Right atrium auricular region (tissue), 2 donors: ENCODE measurements at regions not wholly inside any gene's neighbourhood (a gene's known extent, or its start where the extent isn't known, plus 50 kb on each side); places are given as distances from the start of the nearest gene placed in this dataset.

ENCODE experiments used
- DNase-seq: peaks from one replicate; pipeline ENCODE4 v3.0.0-alpha.2; 2019; ENCODE audit warnings: low spot score
- H3K27ac ChIP-seq, 2 donors: fragments of 200-600 bp; sonication (generic); 1 replicate in 1 of 2; 2 replicates in 1 of 2; pipeline ENCODE4 v1.5.1; 2016 to 2019
- H3K27me3 ChIP-seq, 2 donors: fragments of 200-600 bp; sonication (generic); one replicate each; pipeline versions ENCODE4 v1.5.1 to v1.6.0; 2017 to 2019
- H3K36me3 ChIP-seq: fragments of 200-600 bp; sonication (generic); one replicate; pipeline ENCODE4 v1.5.1; 2016
- H3K4me1 ChIP-seq, 2 donors: fragments of 200-600 bp; sonication (generic); one replicate each; pipeline versions ENCODE4 v1.5.1 to v1.6.0; 2017 to 2019
- H3K4me3 ChIP-seq, 2 donors: fragments of 200-600 bp; sonication (generic); 1 replicate in 1 of 2; 2 replicates in 1 of 2; pipeline ENCODE4 v1.5.1; 2017 to 2019; ENCODE audit warnings: mild to moderate bottlenecking in 1 of 2, moderate library complexity in 1 of 2
- H3K9me3 ChIP-seq, 2 donors: fragments of 200-600 bp; sonication (generic); one replicate each; pipeline ENCODE4 v1.5.1; 2019
- CTCF ChIP-seq, 2 donors: fragments of 200-600 bp; sonication (generic); IDR thresholded peaks; one replicate each; pipeline ENCODE4 v1.5.1; 2019; ENCODE audit warnings: antibody characterized with exemption in 2 of 2

- TF ChIP-seq CTCF (IDR thresholded peaks at IDR 0.05) = no peak
- DNase-seq = no peak
Measured at GRCh38 chr4:11216520-11216919, 212.2 kb downstream of the HS3ST1 start.

GRCh38 chr4:11214281-11214680, 214.4 kb downstream of the HS3ST1 start:
- no peaks in the 10 kb centered on the region for H3K4me1 ChIP-seq
- DNase-seq = no peak
- TF ChIP-seq CTCF (IDR thresholded peaks at IDR 0.05) = no peak
- no peaks in the 10 kb centered on the region for H3K9me3 ChIP-seq
- H3K36me3 ChIP-seq = no peaks in the 10 kb centered on the region
- no peak overlapping the region for H3K27ac ChIP-seq
- H3K27me3 ChIP-seq = no peaks in the 10 kb centered on the region
- no peak overlapping the region for H3K4me3 ChIP-seq

More at GRCh38 chr4:11216520-11216919, 212.2 kb downstream of the HS3ST1 start:
- Histone ChIP-seq H3K27ac (no peak overlapping the region), H3K4me3 (no peak overlapping the region), H3K36me3 (no peaks in the 10 kb centered on the region), H3K9me3 (no peaks in the 10 kb centered on the region), H3K4me1 (no peaks in the 10 kb centered on the region), H3K27me3 (no peaks in the 10 kb centered on the region)

GRCh38 chr4:11209826-11210225, 218.9 kb downstream of the HS3ST1 start:
- H3K27me3 ChIP-seq = no peaks in the 10 kb centered on the region
- no peaks in the 10 kb centered on the region for H3K36me3 ChIP-seq
- H3K27ac ChIP-seq = no peak overlapping the region
- H3K4me1 ChIP-seq = no peaks in the 10 kb centered on the region
- no peak for DNase-seq
- no peak for TF ChIP-seq CTCF (IDR thresholded peaks at IDR 0.05)
- H3K9me3 ChIP-seq = peaks cover 0 to 13% of the 10 kb centered on the region in 2 donors
- H3K4me3 ChIP-seq = no peak overlapping the region

- no peaks in the 10 kb centered on the region for H3K9me3 ChIP-seq
- no peak overlapping the region for H3K27ac ChIP-seq
- no peak for DNase-seq
Measured at GRCh38 chr4:11201256-11201655, 227.4 kb downstream of the HS3ST1 start.

GRCh38 chr4:11198516-11199305, 230.0 kb downstream of the HS3ST1 start:
- no peaks in the 10 kb centered on the region for H3K9me3 ChIP-seq
- H3K27me3 ChIP-seq = no peaks in the 10 kb centered on the region
- no peak overlapping the region for H3K4me3 ChIP-seq
- H3K27ac ChIP-seq = no peak overlapping the region
- no peak for TF ChIP-seq CTCF (IDR thresholded peaks at IDR 0.05)
- H3K36me3 ChIP-seq = no peaks in the 10 kb centered on the region
- DNase-seq = no peak
- no peaks in the 10 kb centered on the region for H3K4me1 ChIP-seq

More at GRCh38 chr4:11201256-11201655, 227.4 kb downstream of the HS3ST1 start:
- no peaks in the 10 kb centered on the region for H3K36me3 ChIP-seq
- H3K4me3 ChIP-seq = no peak overlapping the region
- TF ChIP-seq CTCF (IDR thresholded peaks at IDR 0.05) = no peak
- no peaks in the 10 kb centered on the region for H3K27me3 ChIP-seq
- no peaks in the 10 kb centered on the region for H3K4me1 ChIP-seq
